Activated CD4-positive, alpha-beta T cell treated with anti-CD3 and anti-CD28 coated beads, Interleukin-2, Interleukin-4, amounts not matched to agents 100 ng/mL and 50 ng/mL, durations not matched to agents 16 hours and 8 hours (primary cell): ENCODE measurements at regions not wholly inside any gene's neighbourhood (a gene's known extent, or its start where the extent isn't known, plus 50 kb on each side); places are given as distances from the start of the nearest gene placed in this dataset.

Experiments used
- DNase-seq: peaks from one replicate; pipeline ENCODE4 v3.0.0-alpha.2; 2020; ENCODE audit warnings: low spot score

DNA sequence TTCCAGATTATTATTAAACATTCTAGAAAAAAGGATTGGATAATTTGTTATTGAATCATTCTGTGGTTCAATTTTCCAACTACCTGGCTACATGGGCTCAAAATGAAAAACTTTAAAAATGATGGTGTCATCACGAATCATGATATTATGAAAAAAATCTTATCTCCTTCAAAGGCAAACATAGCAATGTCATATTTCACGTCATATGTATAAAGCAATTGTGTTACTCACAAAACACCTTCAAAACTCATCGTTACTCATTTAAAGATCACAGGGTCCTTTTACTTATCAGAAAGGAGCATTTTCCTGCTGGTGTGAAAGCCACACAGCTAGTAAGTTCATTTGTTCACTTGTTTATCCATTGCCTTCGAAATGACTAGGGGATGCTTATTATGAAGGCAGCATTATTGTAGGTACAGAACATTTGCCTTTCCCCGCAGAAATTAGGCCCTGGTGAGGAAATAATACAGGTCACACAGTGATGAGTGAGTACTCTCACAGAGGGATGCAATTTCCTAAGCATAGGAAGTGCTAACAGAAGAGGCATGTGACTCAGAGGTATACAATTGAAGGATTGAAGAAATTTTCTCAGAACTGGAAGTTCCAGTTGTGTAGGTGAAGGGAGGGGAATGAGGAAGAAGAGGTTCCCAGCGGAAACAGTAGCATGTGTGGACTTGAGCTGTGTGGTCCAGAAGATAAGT lies 478.7 kb downstream of the INHBA start:
- no peak for DNase-seq

DNA sequence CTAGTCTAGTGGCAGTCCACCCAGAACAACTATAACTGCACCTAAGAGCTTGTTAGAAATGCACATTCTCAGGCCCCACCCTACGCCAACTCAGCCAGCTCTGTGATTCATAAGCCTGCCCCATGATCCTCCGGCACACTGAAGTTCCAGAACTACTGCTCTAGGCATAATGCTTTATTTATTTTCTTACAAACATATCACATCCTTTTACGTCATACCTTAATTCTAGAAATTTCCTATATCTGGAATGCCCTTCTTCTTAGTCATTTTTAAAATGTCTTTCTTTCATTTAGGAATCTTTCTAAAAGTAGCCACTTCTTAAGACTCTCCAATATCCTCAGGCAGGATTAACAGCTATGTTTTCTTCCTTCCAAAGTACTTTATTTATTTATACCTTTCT lies 480.1 kb downstream of the INHBA start:
- no peak for DNase-seq

DNA sequence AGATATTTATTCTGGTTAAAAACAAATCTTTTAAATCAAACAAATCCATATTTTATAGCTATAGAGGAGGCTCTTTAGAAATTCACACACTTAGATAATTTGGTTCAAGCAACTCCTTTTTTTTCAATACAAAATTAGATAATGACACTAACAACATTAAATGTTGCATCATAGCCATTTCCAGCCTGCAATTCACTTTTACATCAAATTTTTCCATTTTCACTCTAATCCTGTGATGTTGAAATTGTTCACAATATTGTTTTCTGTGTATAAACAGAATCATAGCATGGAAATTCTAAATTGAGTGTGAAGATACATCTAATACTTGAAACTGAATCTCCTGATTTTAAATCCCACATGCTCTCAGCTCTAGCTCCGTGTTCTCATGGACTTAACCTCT lies 482.6 kb downstream of the INHBA start:
- DNase-seq = no peak

DNA sequence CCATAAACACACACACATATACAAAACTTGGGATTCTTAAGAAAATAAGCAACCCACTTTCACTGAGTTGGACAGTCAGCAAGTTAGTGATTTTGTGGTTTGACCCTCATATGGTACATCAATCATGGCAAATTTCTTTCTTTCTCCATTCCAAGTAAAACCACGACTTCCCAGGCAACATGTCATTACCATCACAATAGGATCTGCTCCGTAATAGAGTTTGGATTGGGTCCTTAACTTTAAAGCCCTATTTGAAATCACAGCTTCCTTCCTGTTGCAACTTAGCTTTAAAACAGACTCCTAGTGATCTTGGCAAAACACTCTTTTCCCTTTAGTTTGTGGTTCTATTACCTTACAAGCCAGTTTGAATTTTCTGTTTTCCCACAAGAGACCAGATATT lies 483.6 kb downstream of the INHBA start:
- no peak for DNase-seq

DNA sequence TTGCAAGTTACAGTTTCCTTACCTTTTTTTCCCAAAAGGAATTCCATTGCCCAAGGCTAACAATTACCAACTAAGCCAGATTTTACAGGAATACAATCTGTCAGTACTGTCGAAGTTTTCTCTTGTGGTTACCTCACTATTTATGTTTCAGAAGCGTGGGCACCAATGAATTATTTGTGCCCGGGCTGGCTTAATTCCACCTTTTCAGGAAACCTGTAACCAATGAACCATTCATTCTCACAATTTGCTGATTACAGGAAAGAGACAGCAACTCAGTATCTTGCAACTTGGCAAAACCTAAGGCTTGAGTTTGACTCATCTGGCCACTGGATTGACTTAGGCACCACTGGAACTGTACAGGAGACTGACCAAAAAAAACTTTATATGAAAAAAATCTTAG lies 485.6 kb downstream of the INHBA start:
- DNase-seq = no peak

DNA sequence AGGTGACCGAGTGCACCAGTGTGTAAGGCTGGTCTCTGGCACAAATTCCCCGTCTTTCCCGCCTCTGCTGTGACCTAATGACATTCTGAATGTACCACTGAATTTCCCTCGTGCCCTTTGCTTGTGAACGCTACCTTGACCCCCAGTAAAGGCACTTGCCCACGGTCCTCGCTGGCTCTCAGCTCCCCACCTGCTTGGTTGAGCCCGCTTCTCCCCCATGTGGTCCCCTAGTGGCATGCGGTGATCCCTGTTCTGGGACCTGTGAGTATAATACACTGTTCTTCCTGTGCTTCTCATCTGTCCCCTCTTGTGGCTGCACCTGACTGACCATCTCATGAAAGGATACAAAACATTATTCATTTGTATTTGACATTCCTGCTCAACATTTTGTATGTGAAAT lies 495.7 kb downstream of the INHBA start:
- DNase-seq = no peak

DNA sequence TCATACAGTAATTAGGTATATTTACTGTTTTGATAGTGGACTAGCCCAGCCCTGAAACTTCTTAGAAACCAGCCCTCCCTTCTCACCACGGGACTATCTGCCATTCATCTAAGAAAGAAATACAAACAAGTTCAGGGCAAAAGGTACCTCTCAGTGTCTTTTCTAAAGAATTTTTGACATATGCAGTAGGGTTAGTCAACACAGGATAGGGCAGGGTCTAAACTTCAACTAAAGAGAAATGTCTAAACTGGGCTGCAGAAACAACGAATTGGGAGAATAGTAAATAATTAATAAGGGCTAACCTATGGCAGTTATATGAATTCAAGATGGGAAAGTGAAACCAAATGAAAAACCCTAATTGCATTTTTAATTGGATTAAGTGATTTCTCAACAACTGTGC lies 496.6 kb downstream of the INHBA start:
- DNase-seq = no peak

DNA sequence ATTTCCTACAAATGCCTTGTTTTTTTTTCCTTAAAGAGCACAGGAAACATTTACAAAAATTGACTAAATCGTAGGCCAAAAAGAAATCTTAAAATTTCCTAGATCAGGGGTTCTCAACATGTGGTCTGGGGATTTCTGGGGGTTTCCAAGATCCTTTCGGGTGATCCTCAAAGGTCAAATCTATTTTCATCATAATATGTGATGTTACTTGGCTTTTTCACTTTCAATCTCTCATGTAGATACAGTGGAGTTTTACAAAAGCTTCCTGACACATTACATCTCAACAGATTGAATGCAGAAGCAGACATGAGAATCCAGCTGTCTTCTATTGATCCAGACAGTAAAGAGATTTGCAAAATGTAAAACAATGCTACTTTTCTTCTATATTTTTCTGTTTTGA lies 497.3 kb downstream of the INHBA start:
- DNase-seq = no peak

DNA sequence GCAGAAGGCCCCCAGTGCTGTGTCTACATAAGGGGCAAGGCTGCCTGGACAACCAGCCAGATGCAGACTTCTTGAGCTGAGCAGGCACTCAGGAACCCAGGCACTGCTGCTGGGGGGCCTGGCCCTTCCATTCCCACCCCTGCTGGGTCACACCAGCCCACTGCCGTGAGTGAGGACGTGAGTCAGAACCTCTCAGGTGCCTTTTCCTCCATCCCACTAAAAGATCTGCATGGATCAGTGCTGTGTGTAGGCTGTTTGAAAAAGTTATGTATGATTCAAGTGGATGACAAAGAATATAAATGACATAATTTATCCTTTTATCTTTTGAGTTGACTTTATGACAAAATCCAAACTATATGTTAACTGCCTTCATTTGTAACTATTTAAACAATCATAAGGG lies 499.3 kb downstream of the INHBA start:
- no peak for DNase-seq

DNA sequence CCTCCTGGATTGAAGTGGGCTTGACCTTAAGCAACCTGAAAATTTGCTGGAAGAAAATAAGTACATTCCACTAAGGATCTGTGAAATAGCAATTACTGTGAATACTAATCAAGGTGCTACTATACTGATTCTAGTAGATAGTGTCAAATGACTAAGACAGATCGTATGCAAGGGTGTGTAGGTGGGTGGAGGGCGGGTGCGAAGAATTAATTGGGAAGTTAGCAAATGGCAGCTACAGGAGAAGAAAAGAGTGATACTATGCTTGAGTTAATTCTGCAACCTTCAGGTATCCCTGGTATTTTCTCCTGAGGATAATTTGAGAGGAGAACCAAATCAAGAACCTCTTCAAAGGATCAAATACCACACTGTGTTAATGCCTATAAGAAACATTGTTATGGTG lies 501.9 kb downstream of the INHBA start:
- DNase-seq = no peak

DNA sequence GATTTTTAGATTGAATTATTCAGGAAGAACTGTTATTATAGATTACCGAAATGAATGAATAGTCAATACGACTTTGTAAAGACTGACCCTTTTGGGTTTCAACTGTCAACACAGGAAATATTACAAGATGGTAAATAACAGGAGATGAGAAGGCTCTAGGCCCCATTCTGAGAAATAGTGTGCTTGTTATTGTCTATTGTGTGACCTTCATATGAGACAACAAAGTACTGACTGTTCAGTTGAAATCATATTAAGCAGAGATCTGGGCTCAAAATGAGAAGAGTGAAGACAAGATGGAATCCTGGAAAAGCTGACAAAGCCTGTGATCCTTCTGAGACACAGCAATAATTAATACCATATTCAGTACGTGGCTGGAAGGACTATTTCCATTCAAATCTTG lies 503.8 kb downstream of the INHBA start:
- no peak for DNase-seq

DNA sequence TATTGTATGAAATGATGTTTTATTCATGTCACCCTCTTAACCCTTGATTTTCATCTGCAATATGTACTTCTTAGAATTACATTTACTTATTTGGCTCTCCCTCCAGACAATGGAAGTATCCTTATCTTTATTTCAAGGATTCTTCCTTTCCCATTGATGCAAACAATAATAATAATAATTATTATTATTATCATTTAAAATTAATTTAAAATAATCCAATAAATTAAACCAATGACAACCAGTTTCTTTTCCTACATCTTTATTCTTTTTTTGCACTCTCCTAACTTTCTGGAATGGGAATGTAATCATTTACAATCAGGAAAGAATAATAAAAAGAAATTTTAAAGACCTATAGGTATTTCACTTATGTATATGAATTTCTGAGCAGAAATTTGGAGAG lies 504.4 kb downstream of the INHBA start:
- no peak for DNase-seq

DNA sequence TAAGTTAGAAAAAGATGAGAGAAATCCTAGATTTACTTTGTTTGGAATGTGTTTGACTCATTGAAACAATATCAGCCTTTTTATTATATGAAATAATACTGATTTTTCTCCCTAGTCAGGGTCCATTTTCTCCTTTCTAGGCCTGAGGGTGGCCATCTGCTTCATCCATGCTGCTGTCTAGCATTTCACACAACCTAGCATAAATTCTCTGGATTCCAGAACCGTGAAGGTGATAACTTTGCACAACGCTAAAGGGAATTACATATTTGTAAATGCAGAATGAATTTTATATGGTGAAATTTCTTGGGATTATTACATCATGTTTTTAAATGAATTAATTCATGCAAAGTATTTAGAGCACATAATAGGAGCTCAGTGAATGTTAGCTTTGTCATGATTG lies 505.1 kb downstream of the INHBA start:
- no peak for DNase-seq

DNA sequence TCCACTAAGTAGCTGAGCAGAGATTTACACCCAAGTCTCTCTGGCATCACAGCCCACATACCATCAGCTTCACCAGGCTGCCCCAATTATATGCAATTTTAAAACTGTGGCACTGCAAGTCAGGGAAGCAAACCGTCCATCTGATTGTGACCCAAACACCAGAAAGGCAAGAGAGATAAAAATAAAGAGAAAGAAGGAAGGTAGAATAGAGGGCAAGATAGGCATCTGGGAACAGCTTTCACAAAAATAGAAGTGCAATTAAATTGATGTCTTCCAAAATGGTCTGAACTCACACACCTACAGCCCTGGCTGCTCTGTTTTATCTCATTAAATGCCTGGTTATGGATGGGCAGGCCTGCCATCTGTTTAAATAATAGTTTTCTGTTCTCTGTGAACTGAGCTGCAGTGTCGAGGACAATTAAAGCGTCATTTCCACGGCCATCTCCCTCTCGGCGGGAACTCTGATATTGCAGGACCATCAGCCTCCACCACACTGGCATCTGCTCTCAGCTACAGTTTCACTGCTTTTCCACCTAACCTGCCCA lies 509.1 kb downstream of the INHBA start:
- DNase-seq = no peak

DNA sequence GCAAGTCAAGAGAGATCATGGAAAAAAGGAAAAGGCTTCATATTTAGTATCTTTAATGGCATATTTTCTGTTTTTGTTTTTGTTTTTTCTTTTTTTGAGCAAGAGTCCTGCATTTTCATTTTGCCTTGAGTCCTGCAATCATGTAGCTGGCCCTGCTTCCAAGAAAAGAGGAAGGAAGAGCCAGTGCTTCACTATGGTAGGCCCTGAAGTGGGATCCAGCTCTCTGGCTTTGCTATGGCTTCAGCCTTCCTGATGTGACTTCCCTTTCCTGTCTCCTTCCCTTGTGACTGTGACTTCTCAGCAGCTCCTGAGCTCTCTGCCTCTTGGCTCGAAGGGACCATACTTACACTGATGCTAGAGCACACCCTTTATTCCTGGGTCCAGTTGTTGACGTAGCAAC lies 512.3 kb downstream of the INHBA start:
- DNase-seq = no peak

DNA sequence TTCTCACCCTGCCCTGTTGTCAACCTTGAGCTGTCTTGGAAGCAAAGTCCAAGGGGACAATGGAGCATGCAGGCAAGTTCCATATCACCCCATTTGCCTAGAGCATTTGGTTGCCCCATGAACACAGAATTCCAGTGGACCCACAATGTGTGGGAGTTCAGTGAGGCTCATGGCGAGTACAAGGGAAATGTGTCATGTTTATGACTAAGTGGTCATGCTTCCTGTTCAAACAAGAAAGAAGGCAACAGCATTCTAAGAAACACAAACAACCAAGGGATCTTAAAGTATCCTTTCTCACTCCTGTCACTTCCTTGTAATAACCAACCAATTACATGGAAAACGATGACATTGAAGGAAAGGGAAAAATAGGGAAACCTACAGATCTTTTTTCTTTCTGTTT lies 513.0 kb downstream of the INHBA start:
- no peak for DNase-seq

DNA sequence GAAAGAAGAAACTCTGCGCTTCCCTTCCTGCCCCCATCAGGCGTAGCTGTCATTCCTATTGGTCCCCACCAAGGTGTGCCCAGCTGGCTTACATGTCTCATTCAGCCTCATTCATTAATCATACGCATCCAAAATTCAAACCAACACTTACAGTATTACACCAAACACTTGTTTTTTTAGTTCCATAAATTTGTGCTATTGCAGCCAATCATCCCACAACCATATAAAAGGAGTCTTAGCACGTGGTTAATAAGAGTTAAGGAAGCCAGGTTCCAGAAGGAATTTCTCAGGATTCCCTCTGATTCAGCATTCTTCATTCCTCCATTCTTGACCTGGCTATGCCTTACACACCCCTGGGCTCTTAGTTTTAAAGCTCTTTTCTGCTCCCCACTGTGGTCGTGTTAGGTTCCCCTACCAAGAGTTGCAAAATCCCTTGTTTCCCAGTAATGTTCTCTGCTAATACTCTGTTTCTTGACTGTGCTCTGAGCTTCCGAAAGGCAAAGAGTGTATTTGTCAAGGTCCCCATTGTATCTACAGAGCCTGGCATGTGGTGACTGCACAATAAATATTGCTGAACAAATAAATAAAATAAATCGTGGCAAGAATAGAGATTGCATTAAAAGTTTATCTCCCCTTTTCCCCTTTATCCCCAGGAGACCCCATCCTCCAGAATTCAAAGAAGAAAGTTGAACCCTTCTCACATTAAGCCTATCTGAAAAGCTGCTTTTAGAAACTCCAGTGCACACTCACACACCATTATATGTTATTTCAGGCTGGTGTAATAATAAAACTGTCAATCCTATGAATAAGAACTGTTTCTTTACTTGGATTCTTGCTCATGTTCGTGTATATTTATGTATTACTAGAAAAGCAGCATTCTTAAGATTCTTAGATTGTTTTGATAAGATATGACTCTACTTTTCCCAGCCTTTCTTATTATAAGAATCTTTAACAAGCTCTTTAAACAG lies 514.4 kb downstream of the INHBA start:
- DNase-seq = no peak

DNA sequence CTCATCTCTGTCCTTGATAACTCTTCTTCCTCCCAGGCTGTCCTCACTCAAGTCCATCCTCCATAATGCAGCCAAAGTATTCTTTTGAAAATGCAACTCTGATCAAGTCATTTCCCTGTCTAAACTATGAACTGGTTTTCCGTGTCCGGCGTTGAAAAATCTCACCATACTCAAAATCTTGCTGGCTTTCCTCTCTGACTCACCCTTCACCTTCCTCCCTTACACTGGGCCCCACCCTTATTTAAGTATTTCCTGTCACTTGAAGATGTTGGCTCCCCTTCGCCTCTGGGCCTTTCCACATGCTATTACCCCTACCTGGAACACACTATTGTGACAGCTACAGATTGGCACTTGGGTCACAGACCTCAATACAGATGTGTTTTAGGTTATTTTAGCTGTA lies 515.6 kb downstream of the INHBA start:
- DNase-seq = no peak

DNA sequence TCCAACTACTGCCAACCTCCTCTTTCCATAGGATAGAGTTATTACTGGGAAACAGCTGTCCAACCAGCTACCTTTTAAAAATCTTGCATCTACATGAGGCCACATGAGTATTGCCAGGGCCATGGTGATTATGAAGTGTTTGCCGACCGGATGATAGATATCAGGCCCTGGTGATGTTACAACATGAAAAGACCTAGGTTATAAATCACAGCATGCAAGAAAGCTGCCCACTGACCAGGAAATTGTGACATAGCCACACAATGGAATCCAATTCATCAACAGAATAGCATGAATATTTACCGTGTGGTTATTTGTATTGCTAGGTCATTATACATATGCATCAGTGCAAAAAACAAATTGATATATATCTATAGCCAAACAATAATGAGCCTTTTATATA lies 517.0 kb downstream of the INHBA start:
- no peak for DNase-seq

DNA sequence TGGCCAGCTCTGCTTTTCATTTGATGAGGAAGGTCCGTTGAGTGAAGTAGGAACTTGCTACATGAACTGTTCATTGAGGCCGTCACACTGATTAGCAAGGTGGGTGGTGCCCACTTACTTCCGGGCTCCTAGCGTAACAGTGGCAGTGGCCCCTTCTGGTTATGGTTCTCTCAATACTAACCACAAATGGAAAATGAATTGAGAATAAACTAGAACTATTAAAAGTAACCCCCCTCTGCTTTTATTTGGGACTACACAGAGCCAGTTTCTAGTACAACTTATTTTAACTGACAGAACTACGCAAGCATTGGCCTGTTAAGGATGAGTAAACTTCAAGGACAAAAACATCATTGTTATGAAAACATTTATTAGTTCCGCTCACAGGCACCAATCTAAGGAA lies 519.1 kb downstream of the INHBA start:
- DNase-seq = no peak

DNA sequence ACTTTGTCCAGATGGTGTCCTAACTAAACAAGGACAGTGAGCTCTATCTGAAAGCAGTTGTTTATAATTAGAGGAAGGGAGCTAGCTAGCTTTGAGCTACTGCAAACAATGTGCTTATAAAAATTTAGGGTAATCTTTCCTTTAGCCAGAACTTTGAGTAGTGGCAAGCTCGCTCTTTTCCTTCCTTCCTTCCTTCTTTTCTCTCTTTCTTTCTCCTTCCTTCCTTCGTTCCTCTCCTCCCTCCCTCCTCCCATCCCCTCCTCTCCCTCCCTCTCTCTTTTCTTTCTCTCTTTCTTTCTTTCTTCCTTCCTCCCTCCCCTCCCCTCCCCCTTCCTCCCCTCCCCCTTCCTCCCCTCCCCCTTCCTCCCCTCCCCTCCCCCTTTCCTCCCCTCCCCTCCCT lies 520.1 kb downstream of the INHBA start:
- DNase-seq = no peak

DNA sequence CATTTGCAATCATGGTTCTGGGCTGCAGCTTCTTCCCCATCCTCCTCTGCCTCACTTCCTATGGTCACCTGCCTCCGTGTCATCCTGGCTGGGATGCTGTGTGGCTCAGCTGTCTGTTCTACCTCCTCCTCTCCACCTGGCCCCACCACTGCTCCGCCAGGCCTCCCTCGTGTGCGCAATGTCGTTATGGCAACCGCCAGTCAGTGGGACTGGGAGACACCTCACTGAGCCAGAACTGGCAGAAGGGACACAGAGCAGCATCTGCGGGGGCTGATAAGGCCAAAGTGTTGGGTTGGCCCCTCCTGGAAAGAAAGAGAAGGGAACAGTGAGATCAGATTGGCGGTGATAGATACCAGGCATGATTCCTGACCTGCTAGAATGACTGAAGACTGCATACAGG lies 527.5 kb downstream of the INHBA start:
- no peak for DNase-seq

DNA sequence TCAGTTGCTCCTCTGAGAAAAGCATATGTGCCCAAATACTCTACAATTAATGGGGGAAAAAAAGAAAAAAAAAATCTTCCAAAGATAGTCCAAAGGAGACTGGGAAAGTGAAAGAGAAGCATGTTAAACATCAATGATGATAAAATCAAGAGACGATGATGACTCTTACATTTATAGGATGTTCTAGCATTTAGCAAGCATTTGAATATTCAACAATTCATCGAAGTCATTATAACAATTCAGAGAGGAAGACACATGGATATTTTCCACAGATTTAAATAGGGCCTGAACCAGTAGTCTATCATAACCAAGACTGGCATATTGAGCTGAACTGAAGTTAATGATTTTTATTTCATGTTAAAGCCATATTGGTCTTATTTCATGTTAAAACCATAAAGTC lies 528.4 kb downstream of the INHBA start:
- DNase-seq = no peak
